Right atrium auricular region (tissue), 2 donors: ENCODE measurements at regions not wholly inside any gene's neighbourhood (a gene's known extent, or its start where the extent isn't known, plus 50 kb on each side); places are given as distances from the start of the nearest gene placed in this dataset.

Experiments
- DNase-seq: peaks from one replicate; pipeline ENCODE4 v3.0.0-alpha.2; 2019; ENCODE audit warnings: low spot score
- H3K27ac ChIP-seq, 2 donors: fragments of 200-600 bp; sonication (generic); 1 replicate in 1 of 2; 2 replicates in 1 of 2; pipeline ENCODE4 v1.5.1; 2016 to 2019
- H3K27me3 ChIP-seq, 2 donors: fragments of 200-600 bp; sonication (generic); one replicate each; pipeline versions ENCODE4 v1.5.1 to v1.6.0; 2017 to 2019
- H3K36me3 ChIP-seq: fragments of 200-600 bp; sonication (generic); one replicate; pipeline ENCODE4 v1.5.1; 2016
- H3K4me1 ChIP-seq, 2 donors: fragments of 200-600 bp; sonication (generic); one replicate each; pipeline versions ENCODE4 v1.5.1 to v1.6.0; 2017 to 2019
- H3K4me3 ChIP-seq, 2 donors: fragments of 200-600 bp; sonication (generic); 1 replicate in 1 of 2; 2 replicates in 1 of 2; pipeline ENCODE4 v1.5.1; 2017 to 2019; ENCODE audit warnings: mild to moderate bottlenecking in 1 of 2, moderate library complexity in 1 of 2
- H3K9me3 ChIP-seq, 2 donors: fragments of 200-600 bp; sonication (generic); one replicate each; pipeline ENCODE4 v1.5.1; 2019
- CTCF ChIP-seq, 2 donors: fragments of 200-600 bp; sonication (generic); IDR thresholded peaks; one replicate each; pipeline ENCODE4 v1.5.1; 2019; ENCODE audit warnings: antibody characterized with exemption in 2 of 2

GRCh38 chr1:14504517-14504916, 94.0 kb upstream of the KAZN start:
- Histone ChIP-seq H3K27me3 (no peaks in the 10 kb centered on the region), H3K27ac (no peak overlapping the region), H3K36me3 (no peaks in the 10 kb centered on the region), H3K9me3 (no peaks in the 10 kb centered on the region), H3K4me3 (no peak overlapping the region), H3K4me1 (no peaks in the 10 kb centered on the region)
- no peak for DNase-seq
- TF ChIP-seq CTCF (IDR thresholded peaks at IDR 0.05) = no peak

GRCh38 chr1:14506471-14507255, 91.8 kb upstream of the KAZN start:
- DNase-seq = no peak
- no peak for TF ChIP-seq CTCF (IDR thresholded peaks at IDR 0.05)
- Histone ChIP-seq H3K4me3 (no peak overlapping the region), H3K27me3 (no peaks in the 10 kb centered on the region), H3K4me1 (no peaks in the 10 kb centered on the region), H3K27ac (no peak overlapping the region), H3K9me3 (no peaks in the 10 kb centered on the region), H3K36me3 (no peaks in the 10 kb centered on the region)

- Histone ChIP-seq H3K27me3 (no peaks in the 10 kb centered on the region), H3K27ac (no peak overlapping the region), H3K4me3 (no peak overlapping the region), H3K9me3 (no peaks in the 10 kb centered on the region), H3K36me3 (no peaks in the 10 kb centered on the region), H3K4me1 (no peaks in the 10 kb centered on the region)
- no peak for DNase-seq
- no peak for TF ChIP-seq CTCF (IDR thresholded peaks at IDR 0.05)
Measured at GRCh38 chr1:14507262-14507661, 91.2 kb upstream of the KAZN start.

- Histone ChIP-seq H3K27me3 (no peaks in the 10 kb centered on the region), H3K9me3 (no peaks in the 10 kb centered on the region), H3K27ac (no peak overlapping the region), H3K4me3 (no peak overlapping the region), H3K36me3 (no peaks in the 10 kb centered on the region), H3K4me1 (no peaks in the 10 kb centered on the region)
- DNase-seq = no peak
- TF ChIP-seq CTCF (IDR thresholded peaks at IDR 0.05) = no peak
Measured at GRCh38 chr1:14508613-14509012, 89.9 kb upstream of the KAZN start.

GRCh38 chr1:14511166-14511680, 87.3 kb upstream of the KAZN start:
- Histone ChIP-seq H3K9me3 (no peaks in the 10 kb centered on the region), H3K4me3 (no peak overlapping the region), H3K27me3 (no peaks in the 10 kb centered on the region), H3K36me3 (no peaks in the 10 kb centered on the region), H3K27ac (no peak overlapping the region), H3K4me1 (no peaks in the 10 kb centered on the region)
- no peak for TF ChIP-seq CTCF (IDR thresholded peaks at IDR 0.05)
- DNase-seq = no peak
